ENCODE measurements at regions not wholly inside any gene's neighbourhood (a gene's known extent, or its start where the extent isn't known, plus 50 kb on each side); places are given as distances from the start of the nearest gene placed in this dataset.

- TF ChIP-seq CTCF (conservative IDR thresholded peaks at IDR 0.05; ENCODE audit: low read depth in 2 of 2) (no peak), EZH2phosphoT487 (IDR thresholded peaks at IDR 0.05; ENCODE audit: unreplicated experiment) (no peak), POLR2AphosphoS5 (IDR thresholded peaks at IDR 0.05; ENCODE audit: low read depth) (no peak), ZNF462 (CRISPR knock-in tag; IDR thresholded peaks at IDR 0.05) (no peak), REST (IDR thresholded peaks at IDR 0.05; ENCODE audit: unreplicated experiment) (no peak), EZH2 (IDR thresholded peaks at IDR 0.05; ENCODE audit: low read depth, unreplicated experiment) (no peak), NANOG (IDR thresholded peaks at IDR 0.05; ENCODE audit: borderline replicate concordance) (no peak)
Observed at GRCh38 chr13:40863723-40864122, 74.3 kb downstream of the SLC25A15 start.
